ENCODE measurements at regions not wholly inside any gene's neighbourhood (a gene's known extent, or its start where the extent isn't known, plus 50 kb on each side); places are given as distances from the start of the nearest gene placed in this dataset.
"Not testable (repeated sequence)": the region's sequence is repeated elsewhere in the genome, so short reads cannot be mapped to it uniquely, and the experiment has no call there.

GRCh38 chr2:56515399-56515798 is 331.6 kb downstream of the CCDC85A start:
- DNase-seq (ENCODE audit: low spot score) = no peak

- no peak for DNase-seq (ENCODE audit: low spot score)
Observed at GRCh38 chr2:56519806-56520205, 336.0 kb downstream of the CCDC85A start.

GRCh38 chr2:56522605-56523089 is 338.9 kb downstream of the CCDC85A start:
- no peak for DNase-seq (ENCODE audit: low spot score)

- no peak for DNase-seq (ENCODE audit: low spot score)
Observed at GRCh38 chr2:56523816-56524215, 340.0 kb downstream of the CCDC85A start.

- no peak for DNase-seq (ENCODE audit: low spot score)
Observed at GRCh38 chr2:56531668-56532420, 348.1 kb downstream of the CCDC85A start.

DNA sequence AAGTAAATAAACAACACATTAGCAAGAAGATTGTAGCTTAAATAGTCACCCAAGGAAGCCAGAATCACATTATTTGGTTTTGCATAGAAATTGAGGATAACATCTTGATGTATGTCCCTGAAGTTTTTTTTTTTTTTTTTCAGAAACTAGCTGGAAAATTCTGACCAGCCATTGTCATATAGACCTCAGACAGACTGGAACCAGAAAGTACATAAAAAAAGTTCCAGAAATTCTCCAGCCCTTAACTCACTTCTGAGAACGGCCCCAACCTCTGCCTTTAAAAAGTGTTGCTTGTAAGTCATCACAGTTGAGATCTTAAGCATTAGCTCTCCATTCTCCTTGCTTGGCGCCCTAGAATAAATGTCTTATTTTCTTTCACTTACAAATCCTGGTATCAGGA is 350.5 kb downstream of the CCDC85A start:
- no peak for DNase-seq (ENCODE audit: low spot score)

- DNase-seq (ENCODE audit: low spot score) = no peak
Observed at GRCh38 chr2:56537756-56538155, 354.0 kb downstream of the CCDC85A start.

DNA sequence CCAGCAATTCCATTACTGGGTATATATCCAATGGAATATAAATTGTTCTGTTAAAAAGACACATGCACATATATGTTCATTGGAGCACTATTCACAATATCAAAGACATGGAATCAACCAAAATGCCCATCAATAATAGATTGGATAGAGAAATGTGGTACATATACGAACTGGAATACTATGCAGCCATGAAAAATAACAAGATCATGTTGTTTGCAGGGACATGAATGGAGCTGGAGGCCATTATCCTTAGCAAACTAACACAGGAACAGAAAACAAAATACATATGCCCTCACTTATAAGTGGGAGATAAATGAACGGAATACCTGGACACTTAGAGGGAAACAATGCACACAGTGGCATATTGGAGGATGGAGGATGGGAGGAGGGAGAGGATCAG is 355.8 kb downstream of the CCDC85A start:
- no peak for DNase-seq (ENCODE audit: low spot score)

DNA sequence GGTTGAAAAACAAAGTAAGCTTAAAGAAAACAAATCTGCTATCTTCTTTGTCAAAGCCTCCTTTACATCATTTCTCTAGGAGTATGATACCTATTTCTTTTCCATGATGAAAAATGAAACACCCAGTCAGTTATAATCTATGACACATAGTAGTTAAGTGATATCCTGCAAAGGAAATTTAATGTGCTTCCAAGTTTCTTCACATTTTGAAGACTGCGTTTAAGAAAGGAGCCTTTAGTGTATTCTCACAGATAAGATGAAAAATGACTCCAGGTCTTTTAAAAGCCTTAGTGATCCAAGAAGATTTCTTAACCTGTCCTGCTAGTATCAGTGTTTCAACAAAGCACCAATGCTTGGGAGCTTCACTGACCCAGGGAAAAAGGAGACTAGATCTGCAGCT is 356.7 kb downstream of the CCDC85A start:
- no peak for DNase-seq (ENCODE audit: low spot score)

- no peak for DNase-seq (ENCODE audit: low spot score)
Observed at GRCh38 chr2:56540916-56541315, 357.1 kb downstream of the CCDC85A start.

DNA sequence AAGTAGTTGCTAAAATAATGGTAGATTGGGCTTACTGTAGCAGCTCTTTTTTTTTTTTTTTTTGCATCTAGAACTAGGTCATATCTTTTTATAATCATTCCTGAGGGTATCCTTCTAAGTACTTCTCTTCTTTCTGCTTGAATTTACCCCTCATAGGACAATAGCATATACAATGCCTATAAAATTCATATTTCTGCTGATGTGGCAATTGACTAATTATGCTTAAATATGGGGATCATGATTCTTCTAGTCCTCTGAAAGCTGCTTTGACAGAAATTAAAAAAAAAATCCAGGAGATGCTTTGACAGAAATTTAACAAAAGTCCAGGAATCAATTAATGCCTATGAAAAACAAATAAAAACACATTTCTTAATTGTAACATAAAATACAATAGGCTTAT is 358.4 kb downstream of the CCDC85A start:
- no peak for DNase-seq (ENCODE audit: low spot score)

DNA sequence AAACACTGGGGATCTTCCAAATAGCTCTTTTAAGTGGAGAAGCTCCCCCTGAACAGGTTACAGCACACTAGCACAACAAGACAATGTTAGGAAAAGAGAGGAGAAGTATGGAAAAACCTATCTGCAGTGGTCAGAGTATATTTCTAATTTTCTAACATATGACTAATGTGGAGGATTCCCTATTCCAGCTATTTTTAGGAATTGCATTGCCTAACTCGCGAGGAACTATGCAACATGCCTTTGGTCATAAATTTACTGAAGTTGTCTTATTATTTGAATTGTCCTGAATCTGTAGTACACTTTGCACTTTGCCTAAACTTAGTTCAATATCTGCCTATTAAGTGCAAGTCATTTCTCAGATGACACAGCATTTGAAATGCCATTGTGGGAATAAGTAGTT is 381.4 kb downstream of the CCDC85A start:
- DNase-seq (ENCODE audit: low spot score) = no peak

DNA sequence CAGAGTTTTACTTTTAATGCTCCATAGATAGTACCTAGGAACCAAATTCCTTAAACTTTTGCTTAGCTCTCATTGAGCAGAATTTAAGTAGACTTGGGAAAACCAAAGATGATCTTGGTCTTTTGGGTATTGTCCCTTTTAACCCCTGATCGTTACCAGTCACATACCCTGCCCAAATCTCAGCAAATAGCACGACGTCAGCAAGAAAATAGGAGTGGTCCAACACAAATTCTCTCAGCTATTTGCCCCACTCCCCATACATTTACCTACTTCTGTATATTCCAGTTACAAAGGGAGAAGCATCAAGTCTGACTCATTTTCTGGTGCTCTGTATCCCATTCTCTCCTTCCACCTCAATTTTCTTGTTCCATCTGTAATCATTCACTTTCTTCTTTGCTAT is 387.3 kb downstream of the CCDC85A start:
- no peak for DNase-seq (ENCODE audit: low spot score)

GRCh38 chr2:56576001-56576400 is 392.2 kb downstream of the CCDC85A start:
- no peak for DNase-seq (ENCODE audit: low spot score)

- DNase-seq (ENCODE audit: low spot score) = no peak
Observed at GRCh38 chr2:56580242-56580641, 396.5 kb downstream of the CCDC85A start.

- DNase-seq (ENCODE audit: low spot score) = no peak
Observed at GRCh38 chr2:56582570-56582969, 398.8 kb downstream of the CCDC85A start.

DNA sequence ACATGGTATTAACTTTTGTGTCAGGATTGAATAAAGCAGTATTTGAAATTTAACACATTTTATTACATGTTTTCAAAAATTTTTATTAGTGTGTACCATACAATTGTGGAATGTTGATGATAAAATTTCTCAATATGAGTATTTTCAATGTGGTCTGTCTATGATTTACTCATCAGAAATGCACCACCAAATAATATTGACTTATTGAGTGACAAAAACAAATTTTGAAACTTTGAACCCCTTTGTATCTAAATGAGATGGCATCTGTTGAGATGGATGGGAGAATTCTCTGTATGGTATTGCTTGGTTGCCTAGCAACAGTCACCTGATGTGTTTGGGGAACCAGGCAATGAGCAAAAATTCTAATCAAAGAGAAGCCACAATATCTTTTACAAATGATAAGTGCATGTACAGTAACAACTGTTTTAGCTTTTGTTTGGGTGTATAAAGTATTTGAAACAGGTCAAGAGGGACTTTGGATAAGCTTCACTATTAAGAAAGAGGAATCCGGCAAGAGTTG is 400.1 kb downstream of the CCDC85A start:
- no peak for DNase-seq (ENCODE audit: low spot score)

- DNase-seq (ENCODE audit: low spot score) = no peak
Observed at GRCh38 chr2:56587456-56587855, 403.7 kb downstream of the CCDC85A start.

GRCh38 chr2:56589194-56589593 is 405.4 kb downstream of the CCDC85A start:
- DNase-seq (ENCODE audit: low spot score) = no peak

GRCh38 chr2:56589835-56590234 is 406.0 kb downstream of the CCDC85A start:
- no peak for DNase-seq (ENCODE audit: low spot score)

- no peak for DNase-seq (ENCODE audit: low spot score)
Observed at GRCh38 chr2:56590611-56591010, 406.8 kb downstream of the CCDC85A start.

DNA sequence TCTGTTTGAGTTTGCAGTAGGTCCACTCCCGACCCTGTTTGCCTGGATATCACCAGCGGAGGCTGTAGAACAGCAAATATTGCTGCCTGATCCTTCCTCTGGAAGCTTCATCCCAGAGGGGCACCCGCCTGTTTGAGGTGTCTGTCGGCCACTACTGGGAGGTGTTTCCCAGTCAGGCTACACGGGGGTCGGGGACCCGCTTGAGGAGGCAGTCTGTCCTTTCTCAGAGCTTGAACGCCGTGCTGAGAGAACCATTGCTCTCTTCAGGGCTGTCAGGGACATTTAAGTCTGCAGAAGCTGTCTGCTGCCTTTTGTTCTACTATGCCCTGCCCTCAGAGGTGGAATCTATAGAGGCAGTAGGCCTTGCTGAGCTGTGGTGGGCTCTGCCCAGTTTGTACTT is 422.3 kb downstream of the CCDC85A start:
- not testable (repeated sequence) for DNase-seq (ENCODE audit: low spot score)

- DNase-seq (ENCODE audit: low spot score) = no peak
Observed at GRCh38 chr2:56613254-56613653, 429.5 kb downstream of the CCDC85A start.

DNA sequence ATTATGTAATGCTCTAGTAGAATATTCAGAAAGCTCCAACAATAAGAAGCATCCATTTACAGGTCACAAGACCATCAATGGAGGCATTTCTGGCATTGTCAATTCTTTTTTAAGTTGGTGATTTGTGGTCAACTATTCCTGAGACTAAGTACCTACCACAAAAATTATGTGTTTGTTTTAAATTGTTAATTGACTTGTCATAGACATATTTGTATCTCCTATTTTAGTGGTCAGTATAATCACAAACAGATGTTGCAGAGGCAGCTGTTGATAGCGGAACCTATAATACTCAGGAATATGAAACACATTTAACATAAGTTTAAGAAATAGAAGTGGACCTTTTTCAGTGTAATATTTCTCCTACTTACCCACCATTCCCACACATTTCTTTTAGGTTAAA is 430.1 kb downstream of the CCDC85A start:
- no peak for DNase-seq (ENCODE audit: low spot score)

All from hematopoietic multipotent progenitor cell treated with erythropoietin and hydrocortisone succinate and interleukin-3 and kit ligand, for 15 days (in vitro differentiated cells).